Activated naive CD4-positive, alpha-beta T cell treated with anti-CD3 and anti-CD28 coated beads, Interleukin-2, amount 50 U/mL, for 72 hours (primary cell): ENCODE measurements at regions not wholly inside any gene's neighbourhood (a gene's known extent, or its start where the extent isn't known, plus 50 kb on each side); places are given as distances from the start of the nearest gene placed in this dataset.
"Not testable (repeated sequence)": the region's sequence is repeated elsewhere in the genome, so short reads cannot be mapped to it uniquely, and the experiment has no call there.

Experiments used
- ATAC-seq, 2 donors: fragments of 150-1000 bp; cut with Tn5 transposase; 2 replicates each; pipeline ENCODE4 v1.10.0; 2021; ENCODE audit warnings: mild to moderate bottlenecking in 2 of 2, moderate library complexity in 2 of 2
- DNase-seq, 2 donors: peaks; one replicate each; pipeline ENCODE4 v3.0.0; 2021 to 2022; ENCODE audit warnings: low spot score in 2 of 2
- H3K27ac Mint-ChIP-seq, 2 donors: one replicate each; pipeline ENCODE4 v1.8.0; 2022; ENCODE audit warnings: mild to moderate bottlenecking in 2 of 2, mixed read lengths in 2 of 2
- H3K36me3 Mint-ChIP-seq, 2 donors: one replicate each; pipeline ENCODE4 v1.8.0; 2022; ENCODE audit warnings: mixed read lengths in 2 of 2
- H3K9me3 Mint-ChIP-seq, 2 donors: one replicate each; pipeline ENCODE4 v1.8.0; 2022; ENCODE audit warnings: mixed read lengths in 2 of 2

DNA sequence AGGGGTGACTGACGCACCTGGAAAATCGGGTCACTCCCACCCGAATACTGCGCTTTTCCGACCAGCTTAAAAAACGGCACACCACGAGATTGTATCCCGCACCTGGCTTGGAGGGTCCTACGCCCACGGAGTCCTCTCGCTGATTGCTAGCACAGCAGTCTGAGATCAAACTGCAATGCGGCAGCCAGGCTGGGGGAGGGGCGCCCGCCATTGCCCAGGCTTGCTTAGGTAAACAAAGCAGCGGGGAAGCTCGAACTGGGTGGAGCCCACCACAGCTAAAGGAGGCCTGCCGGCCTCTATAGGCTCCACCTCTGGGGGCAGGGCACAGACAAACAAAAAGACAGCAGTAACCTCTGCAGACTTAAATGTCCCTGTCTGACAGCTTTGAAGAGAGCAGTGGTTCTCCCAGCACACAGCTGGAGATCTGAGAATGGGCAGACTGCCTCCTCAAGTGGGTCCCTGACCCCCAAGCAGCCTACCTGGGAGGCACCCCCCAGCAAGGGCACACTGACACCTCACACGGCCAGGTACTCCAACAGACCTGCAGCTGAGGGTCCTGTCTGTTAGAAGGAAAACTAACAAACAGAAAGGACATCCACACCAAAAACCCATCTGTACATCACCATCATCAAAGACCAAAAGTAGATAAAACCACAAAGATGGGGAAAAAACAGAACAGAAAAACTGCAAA is 714.5 kb upstream of the PITX2 start:
- ATAC-seq, H3K36me3 Mint-ChIP-seq, H3K9me3 Mint-ChIP-seq, DNase-seq, H3K27ac Mint-ChIP-seq: not testable (repeated sequence)

GRCh38 chr4:111359602-111360001 is 736.7 kb upstream of the PITX2 start:
- ATAC-seq (no peak), DNase-seq (no peak)
- H3K36me3 Mint-ChIP-seq = no peaks in the 10 kb centered on the region
- H3K9me3 Mint-ChIP-seq = no peaks in the 10 kb centered on the region
- no peak overlapping the region for H3K27ac Mint-ChIP-seq

GRCh38 chr4:111360906-111361305 is 738.0 kb upstream of the PITX2 start:
- DNase-seq (no peak), ATAC-seq (peak in 1 of 2 donors; percentile 53)
- Mint-ChIP-seq H3K36me3 (no peaks in the 10 kb centered on the region), H3K27ac (peak overlapping the region in 1 of 2 donors; percentile 90), H3K9me3 (no peaks in the 10 kb centered on the region)

GRCh38 chr4:111362941-111363361 is 740.1 kb upstream of the PITX2 start:
- Mint-ChIP-seq H3K9me3 (peaks cover 0 to 8% of the 10 kb centered on the region in 2 donors), H3K36me3 (no peaks in the 10 kb centered on the region), H3K27ac (no peak overlapping the region)
- no peak for ATAC-seq
- DNase-seq = no peak

DNA sequence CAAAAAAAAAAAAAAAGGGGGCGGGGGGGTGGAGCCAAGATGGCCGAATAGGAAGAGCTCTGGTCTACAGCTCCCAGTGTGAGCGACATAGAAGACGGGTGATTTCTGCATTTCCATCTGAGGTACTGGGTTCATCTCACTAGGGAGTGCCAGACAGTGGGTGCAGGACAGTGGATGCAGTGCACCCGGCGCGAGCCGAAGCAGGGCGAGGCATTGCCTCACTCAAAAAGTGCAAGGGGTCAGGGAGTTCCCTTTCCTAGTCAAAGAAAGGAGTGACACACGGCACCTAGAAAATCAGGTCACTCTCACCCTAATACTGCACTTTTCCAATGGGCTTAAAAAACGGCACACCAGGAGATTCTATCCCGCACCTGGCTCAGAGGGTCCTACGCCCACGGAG is 755.0 kb upstream of the PITX2 start:
- Mint-ChIP-seq H3K36me3 (peaks cover 0 to 13% of the 10 kb centered on the region in 2 donors), H3K9me3 (peaks cover 11 to 16% of the 10 kb centered on the region in 2 donors)
- H3K27ac Mint-ChIP-seq, ATAC-seq, DNase-seq: not testable (repeated sequence)

DNA sequence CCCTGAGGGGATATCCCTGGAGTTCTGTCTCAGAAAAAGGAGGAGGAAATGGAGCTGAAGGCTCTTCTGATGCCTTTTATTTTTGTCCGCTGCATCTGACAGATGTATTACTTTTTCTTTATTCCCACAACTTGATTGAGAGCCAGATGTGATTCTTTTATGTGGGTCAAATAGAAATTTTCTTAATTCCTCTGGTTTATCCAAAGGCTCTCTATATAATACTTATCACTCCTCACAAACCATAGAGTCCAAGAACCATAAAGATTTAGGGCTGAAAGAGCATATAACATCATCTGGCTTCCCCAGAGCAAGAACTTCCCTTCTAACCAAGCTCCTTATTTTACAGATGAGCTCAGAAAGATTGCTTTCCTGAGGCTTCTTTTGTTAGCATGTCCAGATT is 756.7 kb upstream of the FAM241A start:
- ATAC-seq (no peak), DNase-seq (no peak)
- peaks cover 8 to 15% of the 10 kb centered on the region in 2 donors for H3K9me3 Mint-ChIP-seq
- no peaks in the 10 kb centered on the region for H3K36me3 Mint-ChIP-seq
- H3K27ac Mint-ChIP-seq = no peak overlapping the region

- H3K9me3 Mint-ChIP-seq = peaks cover 12 to 15% of the 10 kb centered on the region in 2 donors
- H3K36me3 Mint-ChIP-seq = no peaks in the 10 kb centered on the region
- DNase-seq (no peak), ATAC-seq (no peak)
- no peak overlapping the region for H3K27ac Mint-ChIP-seq
Observed at GRCh38 chr4:111391829-111392228, 753.4 kb upstream of the FAM241A start.

DNA sequence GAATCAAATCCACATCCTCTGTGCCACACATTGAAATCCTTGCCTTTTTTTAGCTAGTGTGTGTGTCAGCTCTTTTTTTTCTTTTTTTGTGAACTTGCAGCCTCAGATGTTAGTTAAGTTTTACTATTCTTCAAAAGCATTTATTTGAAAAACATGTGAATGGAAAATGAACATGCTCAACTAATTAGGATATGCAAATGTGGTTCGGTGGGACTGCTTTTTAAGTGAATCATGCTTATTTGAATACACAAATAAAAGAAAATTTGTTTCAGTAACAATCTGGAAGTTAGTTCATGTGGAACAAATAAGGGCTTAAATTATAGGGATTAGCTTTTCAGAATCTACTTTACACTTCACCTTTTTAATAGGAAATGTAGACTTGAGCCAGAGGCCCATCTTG is 751.5 kb upstream of the FAM241A start:
- H3K9me3 Mint-ChIP-seq = peaks cover 12 to 21% of the 10 kb centered on the region in 2 donors
- no peaks in the 10 kb centered on the region for H3K36me3 Mint-ChIP-seq
- ATAC-seq (no peak), DNase-seq (no peak)
- H3K27ac Mint-ChIP-seq = no peak overlapping the region

DNA sequence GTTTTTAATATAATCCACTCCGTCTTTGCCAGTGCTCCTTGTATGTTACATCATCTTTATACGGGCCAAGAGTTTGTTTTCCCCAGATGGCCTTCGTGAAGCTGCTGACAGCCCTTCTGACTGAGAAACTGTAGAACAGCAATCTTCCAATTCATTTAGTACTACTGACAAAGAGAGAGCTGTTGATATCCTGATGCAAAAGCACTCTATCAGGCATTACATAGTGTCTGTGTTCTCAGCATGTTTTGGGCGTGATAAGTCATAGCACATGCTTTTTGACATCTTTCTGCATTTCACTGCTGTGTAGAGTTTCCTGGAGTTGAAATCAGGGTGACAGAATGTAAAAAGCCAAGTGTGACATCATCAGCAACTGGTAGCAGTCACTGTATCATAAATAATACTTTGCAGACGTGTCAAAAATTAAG is 746.3 kb upstream of the FAM241A start:
- Mint-ChIP-seq H3K9me3 (peaks cover 4 to 10% of the 10 kb centered on the region in 2 donors), H3K27ac (no peak overlapping the region), H3K36me3 (no peaks in the 10 kb centered on the region)
- DNase-seq (no peak), ATAC-seq (no peak)

DNA sequence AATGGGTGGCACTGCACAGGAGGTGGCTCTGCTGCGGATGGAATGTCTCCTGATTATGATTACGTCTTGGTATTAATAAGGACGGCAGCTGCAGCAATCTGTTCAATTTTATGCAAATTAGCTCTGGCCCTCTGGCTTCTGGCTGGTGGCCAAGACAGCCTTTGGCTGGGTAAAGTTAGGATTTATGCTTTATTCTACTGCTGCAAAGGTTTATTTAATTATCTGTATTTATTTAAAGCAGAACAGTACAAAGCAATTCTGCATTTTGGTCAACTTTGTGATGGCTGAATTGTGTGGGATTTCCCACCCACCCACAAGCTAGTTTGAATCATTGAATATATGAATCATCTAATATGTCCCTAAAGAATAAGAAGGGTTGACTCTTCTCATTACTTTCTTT is 745.6 kb upstream of the FAM241A start:
- no peak overlapping the region for H3K27ac Mint-ChIP-seq
- H3K9me3 Mint-ChIP-seq = peaks cover 0 to 10% of the 10 kb centered on the region in 2 donors
- ATAC-seq = no peak
- no peak for DNase-seq
- H3K36me3 Mint-ChIP-seq = no peaks in the 10 kb centered on the region

GRCh38 chr4:111400741-111401140 is 744.5 kb upstream of the FAM241A start:
- no peak for DNase-seq
- Mint-ChIP-seq H3K36me3 (no peaks in the 10 kb centered on the region), H3K9me3 (peaks cover 0 to 10% of the 10 kb centered on the region in 2 donors), H3K27ac (no peak overlapping the region)
- ATAC-seq = no peak

DNA sequence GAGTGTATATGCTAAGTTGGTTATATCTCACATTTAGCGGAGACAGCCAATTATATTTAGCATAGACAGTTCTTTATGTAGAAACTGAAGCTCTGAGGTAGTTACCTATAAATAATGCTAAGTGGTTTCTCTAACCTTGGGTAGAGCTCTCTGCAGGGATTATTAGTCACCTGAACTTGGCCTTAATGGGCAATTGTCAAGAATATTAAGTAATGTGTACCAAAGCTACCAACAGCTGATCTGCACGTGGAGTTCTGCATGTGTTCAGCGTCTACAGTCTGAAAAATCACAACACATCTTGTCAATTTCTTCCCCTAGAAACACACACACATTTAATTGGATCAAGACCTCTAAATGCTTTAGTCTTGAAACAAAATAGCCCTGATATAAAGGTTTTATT is 740.6 kb upstream of the FAM241A start:
- Mint-ChIP-seq H3K9me3 (peaks cover 0 to 2% of the 10 kb centered on the region in 2 donors), H3K27ac (no peak overlapping the region), H3K36me3 (no peaks in the 10 kb centered on the region)
- DNase-seq (no peak), ATAC-seq (no peak)

DNA sequence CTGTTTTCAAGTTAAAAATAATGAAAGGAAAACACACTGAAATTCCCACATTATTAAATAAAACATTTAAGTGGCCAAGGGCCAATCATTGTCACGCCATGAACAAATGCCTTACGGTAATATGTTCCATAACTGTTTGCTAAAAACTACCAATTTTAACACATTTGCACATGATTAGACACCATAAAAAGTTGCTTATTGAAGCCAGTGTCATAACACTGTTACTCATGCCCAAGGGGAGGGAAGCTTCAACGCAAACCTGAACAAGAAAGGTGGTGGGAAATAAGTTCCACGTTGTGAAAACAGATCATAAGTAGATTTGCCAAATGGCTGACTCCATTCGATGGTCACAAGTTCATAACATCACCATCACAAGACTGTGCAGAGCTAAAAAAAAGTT is 739.3 kb upstream of the FAM241A start:
- ATAC-seq (no peak), DNase-seq (no peak)
- Mint-ChIP-seq H3K9me3 (peaks cover 7 to 11% of the 10 kb centered on the region in 2 donors), H3K36me3 (no peaks in the 10 kb centered on the region), H3K27ac (no peak overlapping the region)

GRCh38 chr4:111410571-111410970 is 734.7 kb upstream of the FAM241A start:
- DNase-seq = no peak
- no peak for ATAC-seq
- H3K27ac Mint-ChIP-seq = no peak overlapping the region
- peaks cover 28 to 31% of the 10 kb centered on the region in 2 donors for H3K9me3 Mint-ChIP-seq
- H3K36me3 Mint-ChIP-seq = no peaks in the 10 kb centered on the region

GRCh38 chr4:111417521-111417920 is 727.7 kb upstream of the FAM241A start:
- no peaks in the 10 kb centered on the region for H3K36me3 Mint-ChIP-seq
- no peak for ATAC-seq

DNA sequence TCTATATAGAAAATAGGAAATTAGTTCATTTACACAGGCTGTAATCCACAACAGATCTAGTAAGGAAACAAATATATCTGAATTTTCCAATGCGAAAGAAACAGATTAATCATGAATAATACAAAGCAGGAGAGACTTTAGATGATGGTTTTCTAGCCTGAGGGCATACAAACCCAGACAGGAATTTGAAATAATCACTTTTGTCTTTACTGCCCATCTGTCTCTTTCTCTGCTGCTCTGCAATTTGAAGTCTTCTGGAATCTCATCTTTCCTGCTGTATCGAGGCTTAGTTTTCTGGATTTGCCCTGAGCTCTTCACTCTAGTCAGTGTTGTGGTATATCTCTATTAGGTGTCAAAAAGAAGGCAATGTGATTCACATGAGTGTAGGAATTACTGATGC is 711.8 kb upstream of the FAM241A start:
- ATAC-seq (no peak), DNase-seq (no peak)
- Mint-ChIP-seq H3K27ac (no peak overlapping the region), H3K9me3 (peaks cover 6 to 23% of the 10 kb centered on the region in 2 donors), H3K36me3 (no peaks in the 10 kb centered on the region)

More at GRCh38 chr4:111417521-111417920, 727.7 kb upstream of the FAM241A start:
- DNase-seq = no peak
- peaks cover 11 to 16% of the 10 kb centered on the region in 2 donors for H3K9me3 Mint-ChIP-seq
- no peak overlapping the region for H3K27ac Mint-ChIP-seq

- DNase-seq (no peak), ATAC-seq (no peak)
- no peak overlapping the region for H3K27ac Mint-ChIP-seq
- no peaks in the 10 kb centered on the region for H3K36me3 Mint-ChIP-seq
- peaks cover 6 to 23% of the 10 kb centered on the region in 2 donors for H3K9me3 Mint-ChIP-seq
Observed at GRCh38 chr4:111434586-111434985, 710.7 kb upstream of the FAM241A start.
